B cell (primary cell): ENCODE measurements at regions not wholly inside any gene's neighbourhood (a gene's known extent, or its start where the extent isn't known, plus 50 kb on each side); places are given as distances from the start of the nearest gene placed in this dataset.

Experiments
- ATAC-seq: fragments of 200-7000 bp; cut with Tn5 transposase; one replicate; pipeline ENCODE4 v1.10.0; 2021; ENCODE audit warnings: low read depth, mild to moderate bottlenecking, moderate number of reproducible peaks, moderate library complexity
- CTCF ChIA-PET: fragments of 350-600 bp; sonication (Branson Sonifier 250); formaldehyde crosslinking; loops from one replicate; lab custom pipeline; 2021; ENCODE audit warnings: antibody characterized with exemption, inconsistent platforms; lab: Charles Lee
- POLR2A ChIA-PET: fragments of 350-600 bp; sonication (Branson Sonifier 250); formaldehyde crosslinking; loops from one replicate; lab custom pipeline; 2021; ENCODE audit warnings: antibody characterized with exemption; lab: Charles Lee
- DNase-seq: peaks from one replicate; pipeline ENCODE4 v3.0.0; 2013
- H2AFZ ChIP-seq: 2 replicates; pipeline ENCODE4 v1.6.1; 2012; ENCODE audit warnings: mild to moderate bottlenecking, low read depth, low read length; ENCODE audit not compliant: insufficient read depth, poor library complexity, severe bottlenecking
- H3K27ac ChIP-seq, 2 donors: 1 replicate in 1 of 2; 2 replicates in 1 of 2; pipeline ENCODE4 v1.5.1; 2012 to 2013; ENCODE audit warnings: low read length in 2 of 2, mild to moderate bottlenecking in 2 of 2, moderate library complexity in 1 of 2
- H3K27me3 ChIP-seq, 4 experiments: fragments of 200-600 bp in 1 of 4; sonication (generic) in 1 of 4; replicated peaks in 1 of 4; 1 replicate in 2 of 4; 2 replicates in 2 of 4; pipeline versions ENCODE4 v1.6.1 to v1.7.0; 2013 to 2016; ENCODE audit warnings: low read length in 3 of 4, mild to moderate bottlenecking in 2 of 4, mixed read lengths in 1 of 4, moderate library complexity in 1 of 4; ENCODE audit not compliant: insufficient read depth in 4 of 4, control insufficient read depth in 3 of 4; ENCODE audit errors: control extremely low read depth in 1 of 4
- H3K36me3 ChIP-seq, 2 experiments: replicated peaks in 1 of 2; 1 replicate in 1 of 2; 2 replicates in 1 of 2; pipeline versions ENCODE4 v1.6.1 to v1.7.1; 2013; ENCODE audit warnings: low read length in 1 of 2; ENCODE audit not compliant: insufficient read depth in 2 of 2, control insufficient read depth in 1 of 2; ENCODE audit errors: control extremely low read depth in 1 of 2, extremely low read depth in 1 of 2
- H3K4me1 ChIP-seq, 2 donors: fragments of 200-600 bp in 1 of 2; sonication (generic) in 1 of 2; 1 replicate in 1 of 2; 2 replicates in 1 of 2; pipeline versions ENCODE4 v1.5.1 to v1.6.1; 2013 to 2017; ENCODE audit warnings: low read length in 2 of 2; ENCODE audit not compliant: control insufficient read depth in 2 of 2, insufficient read depth in 2 of 2
- H3K4me2 ChIP-seq: replicated peaks from 2 replicates; pipeline ENCODE3; 2012; ENCODE audit warnings: mild to moderate bottlenecking, low read depth, low read length; ENCODE audit not compliant: poor library complexity, severe bottlenecking
- H3K4me3 ChIP-seq, 5 experiments: fragments of 200-600 bp in 1 of 5; sonication (generic) in 1 of 5; 1 replicate in 3 of 5; 2 replicates in 2 of 5; pipeline versions ENCODE4 v1.5.1 to v1.7.0; 2011 to 2016; ENCODE audit warnings: low read length in 4 of 5, mild to moderate bottlenecking in 4 of 5, low read depth in 2 of 5, control low read depth in 1 of 5, moderate library complexity in 1 of 5; ENCODE audit not compliant: insufficient read depth in 1 of 5; ENCODE audit errors: control extremely low read depth in 1 of 5, extremely low read depth in 1 of 5
- H3K79me2 ChIP-seq: fragments of 200-600 bp; sonication (generic); one replicate; pipeline ENCODE4 v1.6.0; 2016; ENCODE audit warnings: low read length; ENCODE audit not compliant: control insufficient read depth, insufficient read depth
- H3K9ac ChIP-seq: fragments of 200-600 bp; sonication (generic); 2 replicates; pipeline ENCODE4 v1.6.1; 2017; ENCODE audit warnings: mild to moderate bottlenecking, low read length, moderate library complexity
- H3K9me3 ChIP-seq, 3 donors: one replicate each; pipeline versions ENCODE4 v1.6.1 to v1.7.1; 2013; ENCODE audit warnings: low read length in 2 of 3; ENCODE audit not compliant: control insufficient read depth in 2 of 3, insufficient read depth in 1 of 3; ENCODE audit errors: control extremely low read depth in 1 of 3
- H4K20me1 ChIP-seq: 2 replicates; pipeline ENCODE4 v1.6.0; 2012; ENCODE audit warnings: mild to moderate bottlenecking, low read length; ENCODE audit not compliant: insufficient read depth, control insufficient read depth, poor library complexity, severe bottlenecking
- H3K27ac Mint-ChIP-seq: one replicate; pipeline ENCODE4 v1.8.0; 2021; ENCODE audit warnings: mixed read lengths
- H3K27me3 Mint-ChIP-seq: one replicate; pipeline ENCODE4 v1.8.0; 2021; ENCODE audit warnings: mixed read lengths
- H3K4me1 Mint-ChIP-seq: one replicate; pipeline ENCODE4 v1.8.0; 2021; ENCODE audit warnings: mixed read lengths
- H3K4me3 Mint-ChIP-seq: one replicate; pipeline ENCODE4 v1.8.0; 2021; ENCODE audit warnings: mixed read lengths
- H3K9me3 Mint-ChIP-seq: one replicate; pipeline ENCODE4 v1.8.0; 2022; ENCODE audit warnings: mixed read lengths; ENCODE audit not compliant: insufficient read depth
- EZH2 ChIP-seq: IDR thresholded peaks from 2 replicates; pipeline ENCODE4 v1.6.1; 2012; ENCODE audit warnings: borderline replicate concordance, low read depth, mild to moderate bottlenecking, moderate library complexity, low read length; ENCODE audit not compliant: insufficient read depth, poor library complexity, severe bottlenecking
- WGBS: methylation state at CpG from one replicate; pipeline ENCODE4 v1.1.5; 2013; ENCODE audit warnings: missing lambda C conversion rate; ENCODE audit not compliant: insufficient coverage; 5-methylcytosine and 5-hydroxymethylcytosine counted together
- intact Hi-C: fragments of 100-400 bp; cut with micrococcal nuclease; formaldehyde crosslinking; loops from one replicate; pipeline ENCODE4 v1.10.0; 2022
- TF ChIP-seq, protein P1 (sequence below): fragments of 200-600 bp; IDR thresholded peaks from one replicate; pipeline ENCODE4 v1.8.0; 2022; ENCODE audit warnings: antibody characterized with exemption, mild to moderate bottlenecking

DNA sequence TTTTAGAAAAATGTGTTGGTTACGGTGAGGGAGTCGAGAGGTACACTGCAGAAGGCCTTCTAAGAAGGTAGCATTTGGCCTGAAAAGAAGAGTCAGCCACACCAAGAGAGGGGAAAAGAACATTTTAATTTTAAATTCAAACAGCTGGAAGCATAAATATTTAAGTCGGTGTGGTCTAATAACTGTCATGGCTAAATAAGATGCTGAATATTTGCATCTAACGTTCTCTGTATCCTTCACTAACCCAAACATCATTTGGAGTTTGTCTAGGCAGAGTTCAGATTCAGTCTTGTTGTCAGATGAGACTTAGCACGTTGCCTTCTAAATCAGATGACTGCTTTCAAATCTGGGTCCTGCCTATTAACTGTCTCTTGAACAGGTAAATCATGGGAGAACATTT lies 583.3 kb downstream of the DIPK2A start:
- no peaks in the 10 kb centered on the region for H3K36me3 ChIP-seq
- no peaks in the 10 kb centered on the region for H3K4me1 ChIP-seq
- H3K27me3 Mint-ChIP-seq = no peaks in the 10 kb centered on the region
- H3K27me3 ChIP-seq = no peaks in the 10 kb centered on the region
- H2AFZ ChIP-seq = no peak overlapping the region
- no peak overlapping the region for H3K9ac ChIP-seq
- 100% methylated on average over 1 of the region's 5 CpGs for WGBS
- no peak overlapping the region for H3K4me2 ChIP-seq
- no peak overlapping the region for H3K4me3 Mint-ChIP-seq
- H3K27ac Mint-ChIP-seq = no peak overlapping the region
- no peaks in the 10 kb centered on the region for H3K9me3 ChIP-seq
- TF ChIP-seq, protein P1, sequence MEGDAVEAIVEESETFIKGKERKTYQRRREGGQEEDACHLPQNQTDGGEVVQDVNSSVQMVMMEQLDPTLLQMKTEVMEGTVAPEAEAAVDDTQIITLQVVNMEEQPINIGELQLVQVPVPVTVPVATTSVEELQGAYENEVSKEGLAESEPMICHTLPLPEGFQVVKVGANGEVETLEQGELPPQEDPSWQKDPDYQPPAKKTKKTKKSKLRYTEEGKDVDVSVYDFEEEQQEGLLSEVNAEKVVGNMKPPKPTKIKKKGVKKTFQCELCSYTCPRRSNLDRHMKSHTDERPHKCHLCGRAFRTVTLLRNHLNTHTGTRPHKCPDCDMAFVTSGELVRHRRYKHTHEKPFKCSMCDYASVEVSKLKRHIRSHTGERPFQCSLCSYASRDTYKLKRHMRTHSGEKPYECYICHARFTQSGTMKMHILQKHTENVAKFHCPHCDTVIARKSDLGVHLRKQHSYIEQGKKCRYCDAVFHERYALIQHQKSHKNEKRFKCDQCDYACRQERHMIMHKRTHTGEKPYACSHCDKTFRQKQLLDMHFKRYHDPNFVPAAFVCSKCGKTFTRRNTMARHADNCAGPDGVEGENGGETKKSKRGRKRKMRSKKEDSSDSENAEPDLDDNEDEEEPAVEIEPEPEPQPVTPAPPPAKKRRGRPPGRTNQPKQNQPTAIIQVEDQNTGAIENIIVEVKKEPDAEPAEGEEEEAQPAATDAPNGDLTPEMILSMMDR = no peak
- TF ChIP-seq EZH2 = no peak
- H3K9me3 Mint-ChIP-seq = no peaks in the 10 kb centered on the region
- no peaks in the 10 kb centered on the region for H4K20me1 ChIP-seq
- DNase-seq = no peak
- H3K4me3 ChIP-seq = no peak overlapping the region
- no peaks in the 10 kb centered on the region for H3K4me1 Mint-ChIP-seq
- ATAC-seq = no peak
- H3K79me2 ChIP-seq = no peaks in the 10 kb centered on the region
- intact Hi-C loops = no loop called here
- no peak overlapping the region for H3K27ac ChIP-seq
- POLR2A ChIA-PET = no interaction called here
- CTCF ChIA-PET = no interaction called here

DNA sequence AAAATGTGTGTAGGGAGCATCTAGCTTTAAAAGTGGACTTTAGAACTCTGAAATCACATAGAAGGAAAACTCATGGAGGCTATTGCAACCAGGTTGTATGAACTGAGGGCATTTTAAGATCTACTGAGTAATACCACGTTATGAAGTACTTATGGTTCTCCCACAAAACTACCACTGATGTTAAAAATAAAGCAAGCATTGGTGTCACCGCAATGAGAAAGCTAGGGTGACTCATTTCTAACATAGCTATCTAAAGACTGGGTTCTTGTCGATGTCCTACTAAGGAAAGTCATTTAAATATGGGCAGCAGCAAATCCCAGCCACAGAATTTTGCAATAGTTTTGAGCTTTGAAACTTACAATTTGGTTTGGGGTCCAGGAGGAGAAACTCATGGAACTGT lies 584.8 kb downstream of the DIPK2A start:
- Histone ChIP-seq H3K4me1 (no peaks in the 10 kb centered on the region), H3K79me2 (no peaks in the 10 kb centered on the region), H4K20me1 (no peaks in the 10 kb centered on the region), H3K4me3 (no peak overlapping the region), H3K9ac (no peak overlapping the region), H3K36me3 (no peaks in the 10 kb centered on the region), H2AFZ (no peak overlapping the region), H3K9me3 (no peaks in the 10 kb centered on the region), H3K4me2 (no peak overlapping the region), H3K27me3 (no peaks in the 10 kb centered on the region), H3K27ac (no peak overlapping the region)
- Mint-ChIP-seq H3K27me3 (no peaks in the 10 kb centered on the region), H3K4me1 (no peaks in the 10 kb centered on the region), H3K4me3 (no peak overlapping the region), H3K9me3 (no peaks in the 10 kb centered on the region), H3K27ac (no peak overlapping the region)
- ATAC-seq (no peak), DNase-seq (no peak)
- intact Hi-C loops = no loop called here
- ChIA-PET CTCF (no interaction called here), POLR2A (no interaction called here)
- WGBS = 89% methylated on average over 1 of the region's 3 CpGs
- TF ChIP-seq EZH2 = no peak
- TF ChIP-seq, protein P1 = no peak
